ENCODE measurements at regions not wholly inside any gene's neighbourhood (a gene's known extent, or its start where the extent isn't known, plus 50 kb on each side); places are given as distances from the start of the nearest gene placed in this dataset.

DNA sequence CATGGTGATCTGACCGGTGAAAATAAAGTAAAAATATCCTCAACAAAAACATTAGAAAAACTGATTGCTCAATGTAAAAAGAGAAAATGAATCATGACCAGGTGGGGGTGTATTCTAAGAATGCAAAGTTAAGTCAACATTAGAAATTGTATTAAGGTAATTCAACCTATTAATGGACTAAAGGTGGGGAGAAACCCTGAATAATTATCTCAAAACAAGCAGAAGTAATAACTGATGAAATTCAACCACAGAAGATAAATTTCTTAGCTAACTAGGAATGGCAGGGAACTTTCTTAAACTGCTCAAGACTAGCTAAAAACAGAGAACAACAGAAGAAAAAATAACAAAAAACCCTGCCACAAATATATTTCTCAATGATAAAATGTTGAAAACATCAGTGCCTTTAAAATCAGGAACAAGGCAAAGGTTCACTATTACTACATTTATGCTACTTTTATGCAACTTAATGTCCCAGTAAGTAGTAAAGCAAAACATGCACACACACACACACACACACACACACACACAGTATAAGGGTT, 204.4 kb upstream of the THBS1 start:
- Histone ChIP-seq H3K36me3 (ENCODE audit: control insufficient read depth in 4 of 4, insufficient read depth in 4 of 4, low read length in 4 of 4) (no peaks in the 10 kb centered on the region), H3K4me3 (no peak overlapping the region), H3K27me3 (ENCODE audit: control insufficient read depth in 3 of 3, insufficient read depth in 3 of 3, low read length in 2 of 3) (no peaks in the 10 kb centered on the region), H3K27ac (ENCODE audit: low read depth in 1 of 2, low read length in 1 of 2) (no peak overlapping the region), H3K9ac (ENCODE audit: insufficient read depth in 1 of 2, low read length in 2 of 2) (no peak overlapping the region), H3K9me3 (ENCODE audit: control insufficient read depth in 4 of 4, insufficient read depth in 3 of 4, low read length in 3 of 4) (peaks cover 0 to 3% (median 0%) of the 10 kb centered on the region in 4 donors), H3K4me1 (ENCODE audit: control insufficient read depth in 5 of 5, insufficient read depth in 5 of 5, low read length in 5 of 5) (no peaks in the 10 kb centered on the region)
- no peak for ATAC-seq (ENCODE audit: insufficient read depth, low FRiP score)
- TF ChIP-seq, protein P1, sequence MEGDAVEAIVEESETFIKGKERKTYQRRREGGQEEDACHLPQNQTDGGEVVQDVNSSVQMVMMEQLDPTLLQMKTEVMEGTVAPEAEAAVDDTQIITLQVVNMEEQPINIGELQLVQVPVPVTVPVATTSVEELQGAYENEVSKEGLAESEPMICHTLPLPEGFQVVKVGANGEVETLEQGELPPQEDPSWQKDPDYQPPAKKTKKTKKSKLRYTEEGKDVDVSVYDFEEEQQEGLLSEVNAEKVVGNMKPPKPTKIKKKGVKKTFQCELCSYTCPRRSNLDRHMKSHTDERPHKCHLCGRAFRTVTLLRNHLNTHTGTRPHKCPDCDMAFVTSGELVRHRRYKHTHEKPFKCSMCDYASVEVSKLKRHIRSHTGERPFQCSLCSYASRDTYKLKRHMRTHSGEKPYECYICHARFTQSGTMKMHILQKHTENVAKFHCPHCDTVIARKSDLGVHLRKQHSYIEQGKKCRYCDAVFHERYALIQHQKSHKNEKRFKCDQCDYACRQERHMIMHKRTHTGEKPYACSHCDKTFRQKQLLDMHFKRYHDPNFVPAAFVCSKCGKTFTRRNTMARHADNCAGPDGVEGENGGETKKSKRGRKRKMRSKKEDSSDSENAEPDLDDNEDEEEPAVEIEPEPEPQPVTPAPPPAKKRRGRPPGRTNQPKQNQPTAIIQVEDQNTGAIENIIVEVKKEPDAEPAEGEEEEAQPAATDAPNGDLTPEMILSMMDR (IDR thresholded peaks at IDR 0.05; ENCODE audit: control extremely low read depth, extremely low read depth), result no peak
- 65 to 78% methylated on average over 1 of the region's 1 CpG for WGBS, 2 donors
- DNase-seq, result no peak

DNA sequence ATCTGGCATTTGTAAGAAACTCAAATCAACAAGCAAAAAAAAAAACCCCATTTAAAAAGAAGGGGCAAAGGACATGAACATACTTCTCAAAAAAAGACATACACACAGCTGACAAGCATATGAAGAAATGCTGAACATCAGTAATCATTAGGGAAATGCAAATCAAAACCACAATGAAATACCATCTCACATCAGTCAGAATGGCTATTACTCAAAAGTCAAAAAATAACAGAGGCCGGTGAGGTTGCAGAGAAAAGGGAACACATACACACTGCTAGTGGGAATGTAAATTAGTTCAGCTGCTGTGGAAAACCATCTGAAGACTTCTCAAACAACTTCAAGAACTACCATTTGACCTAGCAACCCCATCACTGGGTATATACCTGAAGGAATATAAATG, 199.4 kb upstream of the THBS1 start:
- H3K4me1 ChIP-seq (ENCODE audit: control insufficient read depth in 5 of 5, insufficient read depth in 5 of 5, low read length in 5 of 5), result no peaks in the 10 kb centered on the region
- no peaks in the 10 kb centered on the region for H3K9me3 ChIP-seq (ENCODE audit: control insufficient read depth in 4 of 4, insufficient read depth in 3 of 4, low read length in 3 of 4)
- WGBS, 2 donors, result 30 to 63% methylated on average over 1 of the region's 1 CpG
- no peak overlapping the region for H3K9ac ChIP-seq (ENCODE audit: insufficient read depth in 1 of 2, low read length in 2 of 2)
- no peak overlapping the region for H3K27ac ChIP-seq (ENCODE audit: low read depth in 1 of 2, low read length in 1 of 2)
- H3K4me3 ChIP-seq, result no peak overlapping the region
- no peaks in the 10 kb centered on the region for H3K27me3 ChIP-seq (ENCODE audit: control insufficient read depth in 3 of 3, insufficient read depth in 3 of 3, low read length in 2 of 3)
- no peak for DNase-seq
- H3K36me3 ChIP-seq (ENCODE audit: control insufficient read depth in 4 of 4, insufficient read depth in 4 of 4, low read length in 4 of 4), result no peaks in the 10 kb centered on the region
- TF ChIP-seq, protein P1 (IDR thresholded peaks at IDR 0.05; ENCODE audit: control extremely low read depth, extremely low read depth), result no peak
- ATAC-seq (ENCODE audit: insufficient read depth, low FRiP score), result no peak

- no peak for DNase-seq
- Histone ChIP-seq H3K4me1 (ENCODE audit: control insufficient read depth in 5 of 5, insufficient read depth in 5 of 5, low read length in 5 of 5) (peaks cover 0 to 7% (median 4%) of the 10 kb centered on the region in 5 donors), H3K27ac (ENCODE audit: low read depth in 1 of 2, low read length in 1 of 2) (no peak overlapping the region), H3K4me3 (no peak overlapping the region), H3K27me3 (ENCODE audit: control insufficient read depth in 3 of 3, insufficient read depth in 3 of 3, low read length in 2 of 3) (no peaks in the 10 kb centered on the region), H3K9me3 (ENCODE audit: control insufficient read depth in 4 of 4, insufficient read depth in 3 of 4, low read length in 3 of 4) (no peaks in the 10 kb centered on the region), H3K36me3 (ENCODE audit: control insufficient read depth in 4 of 4, insufficient read depth in 4 of 4, low read length in 4 of 4) (no peaks in the 10 kb centered on the region), H3K9ac (ENCODE audit: insufficient read depth in 1 of 2, low read length in 2 of 2) (no peak overlapping the region)
- no peak for ATAC-seq (ENCODE audit: insufficient read depth, low FRiP score)
- 31 to 65% methylated on average over 2 of the region's 2 CpGs for WGBS, 2 donors
- TF ChIP-seq, protein P1 (IDR thresholded peaks at IDR 0.05; ENCODE audit: control extremely low read depth, extremely low read depth), result no peak
Observed at GRCh38 chr15:39388118-39388517, 192.8 kb upstream of the THBS1 start.

GRCh38 chr15:39391230-39391629, 189.6 kb upstream of the THBS1 start:
- Histone ChIP-seq H3K27ac (ENCODE audit: low read depth in 1 of 2, low read length in 1 of 2) (no peak overlapping the region), H3K27me3 (ENCODE audit: control insufficient read depth in 3 of 3, insufficient read depth in 3 of 3, low read length in 2 of 3) (no peaks in the 10 kb centered on the region), H3K4me1 (ENCODE audit: control insufficient read depth in 5 of 5, insufficient read depth in 5 of 5, low read length in 5 of 5) (peaks cover 0 to 7% (median 4%) of the 10 kb centered on the region in 5 donors), H3K36me3 (ENCODE audit: control insufficient read depth in 4 of 4, insufficient read depth in 4 of 4, low read length in 4 of 4) (no peaks in the 10 kb centered on the region), H3K9ac (ENCODE audit: insufficient read depth in 1 of 2, low read length in 2 of 2) (no peak overlapping the region), H3K4me3 (no peak overlapping the region), H3K9me3 (ENCODE audit: control insufficient read depth in 4 of 4, insufficient read depth in 3 of 4, low read length in 3 of 4) (no peaks in the 10 kb centered on the region)
- DNase-seq (no peak), ATAC-seq (ENCODE audit: insufficient read depth, low FRiP score) (no peak)
- TF ChIP-seq, protein P1 (IDR thresholded peaks at IDR 0.05; ENCODE audit: control extremely low read depth, extremely low read depth), result no peak
- 74 to 77% methylated on average over 5 of the region's 5 CpGs for WGBS, 2 donors
